CD4-positive, alpha-beta T cell treated with Interleukin-10 for 1 hour (primary cell): ENCODE measurements at regions not wholly inside any gene's neighbourhood (a gene's known extent, or its start where the extent isn't known, plus 50 kb on each side); places are given as distances from the start of the nearest gene placed in this dataset.
"Not testable (repeated sequence)": the region's sequence is repeated elsewhere in the genome, so short reads cannot be mapped to it uniquely, and the experiment has no call there.

Experiments
- DNase-seq: peaks from one replicate; pipeline ENCODE4 v3.0.0-alpha.2; 2020

DNA sequence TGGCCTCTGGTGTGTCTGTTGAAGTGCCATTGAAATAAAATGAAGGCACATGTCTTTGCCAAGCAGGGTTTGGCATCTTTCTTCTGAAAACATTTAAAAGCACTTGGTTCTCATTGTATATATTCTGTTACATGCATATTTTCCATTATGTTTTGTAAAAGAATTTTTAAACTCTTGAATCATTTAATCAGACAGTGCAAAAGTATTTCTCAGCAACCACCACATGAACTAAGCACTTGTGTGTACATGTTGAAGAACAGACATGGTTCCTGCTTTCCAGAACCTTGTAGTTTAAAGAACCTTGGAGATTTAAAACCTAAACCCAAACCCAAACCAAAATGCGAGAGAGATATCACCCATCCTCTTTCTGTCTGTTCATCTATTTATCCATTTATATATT is 220.3 kb upstream of the GIMD1 start:
- DNase-seq = no peak

DNA sequence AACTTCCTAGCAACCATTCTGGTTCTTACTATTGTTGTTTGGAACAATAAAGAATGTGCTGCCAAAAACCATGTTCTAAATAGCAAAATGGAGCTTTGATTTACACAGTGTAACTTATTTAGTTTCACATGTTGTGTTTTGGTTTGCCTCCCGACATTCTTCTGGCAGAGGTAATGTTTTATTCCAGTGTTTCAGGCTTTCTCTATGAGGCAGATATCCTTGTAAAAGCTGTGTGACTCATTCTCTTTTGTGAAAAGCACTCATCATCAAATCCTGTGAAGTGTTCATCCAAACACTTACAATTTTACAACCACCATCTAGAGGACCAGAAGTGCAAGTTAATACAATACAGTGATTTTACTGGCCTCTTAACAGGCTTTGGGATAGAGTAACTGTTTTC is 219.0 kb upstream of the GIMD1 start:
- DNase-seq = no peak

DNA sequence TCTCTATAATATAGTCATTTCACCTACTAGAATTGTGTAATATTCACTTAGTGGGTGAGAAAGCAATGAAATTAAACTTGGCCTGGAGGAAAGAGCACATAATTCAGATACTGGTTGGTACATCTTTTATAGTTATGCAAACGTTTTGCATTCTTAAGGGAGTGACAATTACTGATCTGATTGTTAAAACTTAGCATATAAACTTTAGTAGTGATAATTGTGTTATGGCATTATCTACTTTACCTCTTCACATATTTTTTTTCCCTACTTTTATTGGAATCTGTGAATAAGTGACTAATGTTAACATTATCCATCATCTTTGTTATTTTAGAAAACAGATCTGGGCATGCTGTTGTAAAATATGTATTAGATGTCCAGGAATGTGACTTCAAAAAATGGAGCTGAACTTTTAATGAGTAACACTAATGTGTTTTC is 217.4 kb upstream of the GIMD1 start:
- DNase-seq = no peak

GRCh38 chr4:106584337-106584989 is 215.9 kb upstream of the GIMD1 start:
- DNase-seq = no peak

- DNase-seq = no peak
Measured at GRCh38 chr4:106583567-106583966, 215.0 kb upstream of the GIMD1 start.

DNA sequence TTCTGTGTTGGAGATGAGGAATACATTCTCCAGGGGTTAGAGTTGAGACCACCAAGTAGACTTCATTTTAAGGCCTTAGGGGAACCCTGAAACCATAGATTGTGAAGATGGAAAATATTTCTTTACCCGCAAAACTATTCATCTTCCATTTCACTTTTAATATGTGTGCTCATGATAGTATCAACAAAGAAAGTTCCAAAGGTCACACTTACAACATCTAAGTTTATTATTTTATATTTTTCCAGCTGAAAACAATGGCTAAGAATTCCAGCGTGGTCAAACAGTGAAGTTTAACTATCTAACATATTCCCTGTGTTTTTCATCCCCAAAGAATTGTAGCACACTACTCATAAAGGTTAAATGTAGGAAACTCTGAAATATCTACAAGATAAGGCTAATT is 214.5 kb upstream of the GIMD1 start:
- DNase-seq = no peak

DNA sequence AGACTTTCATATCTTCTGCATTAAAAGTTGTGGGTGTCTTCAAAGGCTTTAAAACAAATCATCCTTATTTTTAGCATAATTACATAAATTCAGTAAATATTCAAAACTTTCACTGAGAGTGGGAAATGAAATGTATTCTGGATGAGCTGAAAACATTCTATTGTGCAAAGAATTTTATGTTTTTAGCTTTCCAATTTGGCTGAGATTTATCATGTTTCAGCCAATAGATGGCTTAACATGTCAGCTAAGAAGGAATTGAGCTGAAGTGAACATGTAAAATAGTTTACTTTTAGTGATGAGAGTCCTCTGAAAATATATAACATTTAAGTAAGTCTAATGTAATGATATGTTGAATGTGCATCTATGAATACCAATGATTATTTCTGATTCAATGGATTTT is 213.5 kb upstream of the GIMD1 start:
- no peak for DNase-seq

- DNase-seq = no peak
Measured at GRCh38 chr4:106579236-106579635, 210.7 kb upstream of the GIMD1 start.

GRCh38 chr4:106569146-106570031 is 200.8 kb upstream of the GIMD1 start:
- no peak for DNase-seq

- DNase-seq = no peak
Measured at GRCh38 chr4:106565727-106566126, 197.1 kb upstream of the GIMD1 start.

DNA sequence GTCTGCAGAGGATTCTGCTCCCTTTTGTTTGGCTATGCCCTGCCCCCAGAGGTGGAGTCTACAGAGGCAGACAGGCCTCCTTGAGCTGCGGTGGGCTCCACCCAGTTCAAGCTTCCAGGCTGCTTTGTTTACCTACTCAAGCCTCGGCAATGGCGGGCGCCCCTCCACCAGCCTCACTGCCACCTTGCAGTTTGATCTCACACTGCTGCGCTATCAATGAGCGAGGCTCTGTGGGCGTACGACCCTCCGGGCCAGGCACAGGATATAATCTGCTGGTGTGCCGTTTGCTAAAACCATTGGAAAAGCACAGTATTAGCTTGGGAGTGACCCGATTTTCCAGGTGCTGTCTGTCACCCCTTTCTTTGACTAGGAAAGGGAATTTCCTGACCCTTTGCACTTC is 195.1 kb upstream of the GIMD1 start:
- not testable (repeated sequence) for DNase-seq

- no peak for DNase-seq
Measured at GRCh38 chr4:106551724-106552123, 183.1 kb upstream of the GIMD1 start.

- no peak for DNase-seq
Measured at GRCh38 chr4:106548446-106549044, 180.0 kb upstream of the GIMD1 start.

- DNase-seq = no peak
Measured at GRCh38 chr4:106546370-106546769, 177.8 kb upstream of the GIMD1 start.

DNA sequence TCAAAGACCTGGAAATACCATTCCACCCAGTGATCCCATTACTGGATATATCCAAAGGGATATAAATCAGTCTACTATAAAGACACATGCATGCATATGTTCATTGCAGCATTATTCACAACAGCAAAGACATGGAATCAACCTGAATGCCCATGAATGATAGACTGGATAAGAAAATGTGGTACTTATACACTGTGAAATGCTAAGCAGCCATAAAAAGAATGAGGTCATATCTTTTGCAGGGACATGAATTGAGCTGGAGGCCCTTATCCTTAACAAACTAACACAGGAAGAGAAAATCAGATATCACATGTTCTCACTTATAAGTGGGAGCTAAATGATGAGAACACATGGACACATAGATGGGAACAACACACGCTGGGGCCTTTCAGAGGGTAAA is 174.0 kb upstream of the GIMD1 start:
- not testable (repeated sequence) for DNase-seq

GRCh38 chr4:106541253-106541652 is 172.7 kb upstream of the GIMD1 start:
- no peak for DNase-seq

DNA sequence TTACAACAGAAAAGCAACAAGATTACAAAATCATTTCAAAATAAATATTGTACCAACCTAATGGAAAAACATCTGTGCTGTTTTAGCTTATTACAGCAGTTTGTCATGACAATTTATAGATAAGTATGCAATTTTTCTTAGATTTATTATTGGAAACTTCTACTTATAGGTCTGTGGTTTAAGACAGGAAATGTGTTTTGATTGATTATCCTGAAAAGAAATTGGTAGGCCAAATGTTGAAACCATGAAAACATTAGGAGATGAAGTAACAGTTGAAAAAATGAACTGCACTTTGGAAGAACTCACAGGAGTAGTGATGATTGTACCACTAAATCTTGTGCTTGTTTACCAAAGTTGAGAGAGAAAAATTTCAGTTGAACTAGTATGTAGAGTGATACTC is 162.2 kb upstream of the GIMD1 start:
- DNase-seq = no peak

DNA sequence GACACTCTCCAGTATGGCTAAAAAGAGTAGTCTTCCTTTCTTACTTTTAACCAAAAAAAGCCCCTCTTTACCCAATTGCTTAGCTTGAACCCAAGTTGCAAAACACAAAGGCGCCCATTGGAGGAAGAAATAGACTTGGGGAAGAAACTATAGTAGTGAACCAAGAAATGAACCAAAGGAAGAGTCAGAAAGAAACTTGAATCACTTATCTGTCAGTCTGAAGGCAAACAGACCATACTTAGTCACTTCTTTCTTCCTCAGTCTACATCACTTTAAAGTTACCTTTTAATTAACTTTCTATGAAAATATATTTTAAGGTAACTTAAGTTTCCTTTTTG is 161.4 kb upstream of the GIMD1 start:
- no peak for DNase-seq

GRCh38 chr4:106529348-106530023 is 160.9 kb upstream of the GIMD1 start:
- DNase-seq = no peak

DNA sequence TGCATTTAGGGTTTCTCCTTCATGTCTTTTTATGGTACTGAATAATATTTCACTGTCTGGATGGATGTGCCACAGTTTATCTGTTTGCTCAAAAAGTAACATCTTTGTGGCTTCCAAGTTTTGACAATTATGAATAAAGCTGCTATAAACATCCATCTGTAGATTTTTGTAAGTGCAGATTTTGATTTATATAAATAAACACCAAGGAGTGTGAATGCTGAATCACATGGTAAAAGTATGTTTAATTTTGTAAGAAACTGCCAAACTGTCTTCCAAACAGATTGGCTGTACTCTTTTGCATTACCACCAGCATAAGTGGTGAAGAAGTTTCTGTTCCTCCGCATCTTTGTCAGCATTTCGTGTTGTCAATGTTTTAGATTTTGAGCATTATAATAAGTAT is 158.7 kb upstream of the GIMD1 start:
- no peak for DNase-seq

DNA sequence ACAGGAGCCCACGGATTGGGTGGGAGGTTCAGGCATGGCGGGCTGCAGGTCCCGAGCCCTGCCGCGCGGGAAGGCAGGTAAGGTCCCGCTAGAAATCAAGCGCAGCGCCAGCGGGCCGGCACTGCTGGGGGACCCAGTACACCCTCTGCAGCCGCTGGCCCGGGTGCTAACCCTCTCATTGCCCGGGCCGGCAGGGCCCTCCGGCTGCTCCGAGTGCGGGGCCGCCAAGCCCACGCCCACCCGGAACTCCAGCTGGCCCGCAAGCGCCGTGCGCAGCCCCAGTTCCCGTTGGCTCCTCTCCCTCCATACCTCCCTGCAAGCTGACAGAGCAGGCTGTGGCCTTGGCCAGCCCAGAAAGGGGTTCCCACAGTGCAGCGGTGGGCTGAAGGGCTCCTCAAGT is 156.8 kb upstream of the GIMD1 start:
- DNase-seq = not testable (repeated sequence)

DNA sequence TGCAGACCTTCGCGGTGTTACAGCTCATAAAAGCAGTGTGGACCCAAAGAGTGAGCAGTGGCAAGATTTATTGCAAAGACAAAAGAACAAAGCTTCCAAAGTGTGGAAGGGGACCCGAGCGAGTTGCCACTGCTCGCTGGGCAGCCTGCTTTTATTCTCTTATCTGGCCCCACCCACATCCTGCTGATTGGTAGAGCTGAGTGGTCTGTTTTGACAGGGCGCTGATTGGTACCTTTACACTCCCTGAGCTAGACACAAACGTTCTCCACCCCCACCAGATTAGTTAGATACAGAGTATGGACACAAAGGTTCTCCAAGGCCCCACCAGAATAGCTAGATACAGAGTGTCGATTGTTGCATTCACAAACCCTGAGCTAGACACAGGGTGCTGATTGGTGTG is 156.2 kb upstream of the GIMD1 start:
- DNase-seq = not testable (repeated sequence)

DNA sequence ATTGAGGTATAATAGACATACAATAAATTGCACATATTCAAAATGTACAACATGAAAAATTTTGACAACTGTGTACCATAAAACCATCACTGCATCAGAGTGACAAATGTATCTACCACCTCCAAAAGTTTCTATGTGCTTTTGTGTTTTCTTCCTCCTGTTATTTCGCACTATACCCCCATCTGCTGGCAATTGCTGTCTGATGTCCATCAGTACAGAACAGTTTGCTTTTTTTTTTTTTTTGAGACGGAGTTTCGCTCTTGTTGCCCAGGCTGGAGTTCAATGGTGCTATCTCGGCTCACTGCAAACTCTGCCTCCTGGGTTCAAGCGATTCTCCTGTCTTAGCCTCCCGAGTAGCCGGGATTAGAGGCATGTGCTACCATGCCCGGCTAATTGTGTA is 154.3 kb upstream of the GIMD1 start:
- no peak for DNase-seq

GRCh38 chr4:106512706-106513105 is 144.1 kb upstream of the GIMD1 start:
- no peak for DNase-seq
